22Rv1 (cell line): ENCODE measurements at regions not wholly inside any gene's neighbourhood (a gene's known extent, or its start where the extent isn't known, plus 50 kb on each side); places are given as distances from the start of the nearest gene placed in this dataset.

Experiments used
- H3K27ac ChIP-seq: fragments of 450-650 bp; 2 replicates; pipeline ENCODE4 v1.5.1; 2017
- CTCF ChIP-seq: fragments of 450-650 bp; IDR thresholded peaks from 2 replicates; pipeline ENCODE4 v1.5.1; 2017; ENCODE audit warnings: mild to moderate bottlenecking
- ZFX ChIP-seq: fragments of 450-650 bp; IDR thresholded peaks from 2 replicates; pipeline ENCODE4 v1.6.1; 2017; ENCODE audit warnings: antibody characterized with exemption, borderline replicate concordance

GRCh38 chr7:84640637-84641036 lies 446.0 kb upstream of the SEMA3A start:
- TF ChIP-seq CTCF (no peak), ZFX (no peak)
- no peak overlapping the region for H3K27ac ChIP-seq

- TF ChIP-seq ZFX, result no peak
- no peak for TF ChIP-seq CTCF
- H3K27ac ChIP-seq, result no peak overlapping the region
These were observed 443.7 kb upstream of the SEMA3A start for GRCh38 chr7:84638339-84638697.

DNA sequence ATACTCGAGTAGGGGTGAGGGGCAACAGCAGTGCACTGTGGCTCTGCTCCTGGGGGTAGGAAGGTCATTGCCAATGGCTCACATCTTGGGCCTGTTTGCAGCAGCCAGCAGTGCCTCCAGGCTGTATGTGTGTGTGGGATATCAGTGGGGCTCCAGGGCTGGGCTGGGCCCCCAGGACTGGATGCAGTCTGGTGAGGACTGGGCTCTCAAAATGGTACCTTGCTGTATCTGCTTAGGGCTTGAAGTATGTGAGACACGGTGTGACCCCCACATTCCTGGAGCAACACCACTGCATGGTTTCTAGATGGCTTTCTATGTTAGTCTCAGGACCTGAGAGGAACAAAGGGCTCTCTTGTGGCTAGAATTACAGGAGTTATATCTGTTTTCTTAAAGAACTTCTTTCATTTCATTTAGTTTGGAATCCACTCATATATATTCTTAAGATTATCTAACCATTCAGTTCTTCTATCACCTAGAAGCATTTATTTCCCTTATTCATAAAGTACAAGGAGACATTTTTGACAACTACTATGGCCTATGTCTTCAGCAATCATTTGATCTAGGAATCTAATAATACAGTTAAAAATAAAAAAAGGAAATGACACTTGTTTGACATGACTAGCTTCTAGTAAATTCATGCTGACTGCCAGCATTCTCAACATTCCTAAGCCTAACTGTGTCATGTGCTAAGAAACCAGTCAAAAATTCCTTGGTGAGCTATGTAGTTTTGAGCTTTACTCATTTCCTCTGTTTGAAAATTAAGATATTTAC lies 443.2 kb upstream of the SEMA3A start:
- no peak overlapping the region for H3K27ac ChIP-seq
- no peak for TF ChIP-seq ZFX
- TF ChIP-seq CTCF, result no peak

- TF ChIP-seq CTCF (no peak), ZFX (no peak)
- no peak overlapping the region for H3K27ac ChIP-seq
These were observed 437.3 kb upstream of the SEMA3A start for GRCh38 chr7:84631913-84632312.

DNA sequence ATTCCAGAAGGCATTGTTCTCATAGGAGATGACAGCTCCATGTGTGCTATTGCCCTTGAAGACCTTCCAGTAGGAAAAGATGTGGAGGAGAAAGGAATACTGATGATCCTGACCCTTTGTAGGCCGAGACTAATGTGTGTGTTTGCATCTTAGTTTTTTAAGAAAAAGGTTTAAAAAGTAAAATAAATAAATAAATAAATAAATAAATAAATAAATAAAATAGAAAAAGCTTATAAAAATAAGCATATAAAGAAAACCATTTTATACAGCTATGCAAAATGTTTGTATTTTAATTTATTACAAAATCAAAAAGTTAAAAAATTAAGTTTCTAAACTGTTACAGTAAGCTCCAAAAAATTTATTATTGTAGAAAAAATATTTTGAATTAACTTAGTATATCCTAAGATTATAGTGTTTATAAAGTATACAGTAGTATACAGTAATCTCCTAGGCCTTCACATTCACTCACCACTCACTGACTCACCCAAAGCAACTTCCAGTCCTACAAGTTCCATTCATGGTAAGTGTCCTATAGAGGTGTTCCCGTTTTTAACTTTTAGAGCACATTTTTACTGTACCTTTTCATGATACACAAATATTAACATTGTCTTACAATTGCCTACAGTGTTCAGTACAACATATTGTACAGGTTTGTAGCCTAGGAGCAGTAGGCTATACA lies 435.2 kb upstream of the SEMA3A start:
- no peak for TF ChIP-seq ZFX
- TF ChIP-seq CTCF, result no peak
- H3K27ac ChIP-seq, result no peak overlapping the region

DNA sequence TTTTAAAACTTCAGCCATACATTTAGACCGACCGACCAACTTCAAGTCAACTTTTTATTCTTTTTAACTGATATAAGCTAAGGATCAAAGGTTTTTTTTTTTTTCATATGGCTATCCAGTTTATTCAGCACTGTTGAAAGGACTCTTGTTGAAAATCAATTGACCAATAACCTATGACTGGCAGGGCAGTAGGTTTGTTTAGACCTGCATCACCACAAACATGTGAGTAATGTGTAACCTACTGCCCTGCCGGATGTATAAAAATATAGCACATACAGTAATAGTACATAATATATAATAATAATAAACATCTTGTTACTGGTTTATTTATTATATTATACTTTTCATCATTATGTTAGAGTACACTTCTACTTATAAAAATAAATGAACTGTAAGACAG lies 434.6 kb upstream of the SEMA3A start:
- no peak for TF ChIP-seq CTCF
- TF ChIP-seq ZFX, result no peak
- no peak overlapping the region for H3K27ac ChIP-seq

DNA sequence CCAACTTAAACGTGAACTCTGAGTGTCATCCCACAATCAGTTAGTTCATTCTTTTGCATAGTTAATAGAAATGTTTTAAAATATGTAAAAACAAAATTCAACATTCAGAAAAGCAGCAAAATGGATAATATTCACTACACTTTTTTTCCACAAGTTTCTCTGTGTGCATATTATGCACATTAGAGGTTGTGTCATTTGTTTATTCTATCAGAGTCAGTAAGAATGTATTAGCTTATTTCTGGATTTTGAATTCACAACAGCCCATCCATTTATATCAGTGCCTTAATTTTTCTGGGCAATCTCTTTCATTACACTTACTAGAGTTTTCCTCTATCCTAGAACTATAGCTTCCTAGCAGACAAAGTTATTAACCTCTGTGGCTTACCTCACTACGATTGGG lies 432.7 kb upstream of the SEMA3A start:
- no peak overlapping the region for H3K27ac ChIP-seq
- TF ChIP-seq ZFX, result no peak
- TF ChIP-seq CTCF, result no peak
